GM12872 (cell line): ENCODE measurements at regions not wholly inside any gene's neighbourhood (a gene's known extent, or its start where the extent isn't known, plus 50 kb on each side); places are given as distances from the start of the nearest gene placed in this dataset.

Experiments
- CTCF ChIP-seq: IDR thresholded peaks from 3 replicates; pipeline ENCODE4 v1.5.1; 2011; ENCODE audit warnings: low read depth, mild to moderate bottlenecking, low read length, moderate library complexity; ENCODE audit not compliant: insufficient read depth

- no peak for TF ChIP-seq CTCF
Measured at GRCh38 chr11:81421251-81421860, 1312.3 kb downstream of the FAM181B start.

- no peak for TF ChIP-seq CTCF
Measured at GRCh38 chr11:81420668-81421250, 1312.9 kb downstream of the FAM181B start.

DNA sequence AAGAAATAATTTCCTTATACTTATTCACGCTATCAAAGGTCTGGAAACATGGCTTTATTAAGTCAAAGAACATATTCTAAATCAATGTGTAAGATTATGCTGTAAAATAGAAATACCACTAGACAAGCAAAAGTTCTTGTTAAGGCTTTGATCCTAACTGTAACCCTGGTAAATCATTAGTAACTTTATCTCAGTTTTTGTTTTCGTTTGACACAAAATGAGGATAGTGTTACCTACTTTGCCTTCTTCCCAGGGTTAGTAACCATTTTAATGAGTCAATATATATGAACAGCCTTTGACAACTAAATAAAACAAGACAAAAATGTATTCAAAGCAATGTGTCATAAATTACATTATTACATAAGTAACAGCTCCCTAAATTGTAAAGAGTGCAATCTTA is 1336.3 kb downstream of the FAM181B start:
- TF ChIP-seq CTCF = no peak

DNA sequence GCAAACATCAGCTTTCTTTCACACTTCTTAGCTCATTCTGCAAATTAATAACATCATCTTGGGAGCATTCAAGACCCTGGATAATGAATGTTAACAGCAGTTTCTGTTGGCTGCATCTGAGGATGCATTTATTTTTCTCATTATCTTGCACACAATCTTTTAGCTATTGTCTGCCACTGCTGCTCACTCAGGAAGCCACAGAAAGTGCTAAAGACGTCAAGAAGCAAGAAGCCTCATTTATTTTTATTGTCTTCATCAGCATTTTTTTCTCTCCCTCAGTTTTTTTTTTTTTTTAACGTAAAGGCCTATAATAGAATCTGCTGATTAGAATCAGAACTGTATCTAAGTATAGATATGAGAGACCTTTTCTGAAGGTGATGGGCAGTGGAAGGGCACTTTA is 1339.4 kb downstream of the FAM181B start:
- no peak for TF ChIP-seq CTCF

GRCh38 chr11:81388326-81388725 is 1345.3 kb downstream of the FAM181B start:
- TF ChIP-seq CTCF = no peak

GRCh38 chr11:81380395-81380794 is 1353.3 kb downstream of the FAM181B start:
- TF ChIP-seq CTCF = no peak

DNA sequence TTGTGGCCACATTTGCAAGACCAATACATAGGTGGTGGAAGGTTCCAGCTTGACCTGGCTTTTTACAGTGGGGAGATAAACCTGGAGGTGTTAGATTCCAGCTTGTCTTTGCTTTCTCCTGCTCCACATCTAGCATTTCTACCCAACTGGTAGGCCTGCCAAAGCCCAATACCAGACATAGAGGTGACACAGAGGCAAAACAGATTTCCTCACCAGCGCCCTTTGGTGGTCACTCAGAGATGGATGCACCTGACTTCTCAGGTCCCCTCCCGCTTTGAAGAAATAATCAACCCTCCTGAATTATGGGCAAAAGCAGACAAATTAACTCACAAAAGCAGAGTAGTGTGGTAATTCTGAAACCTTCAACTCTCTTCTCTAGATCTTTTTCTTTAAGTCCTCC is 1356.2 kb downstream of the FAM181B start:
- TF ChIP-seq CTCF = no peak
